Adrenal gland (tissue), 9 donors: ENCODE measurements at regions not wholly inside any gene's neighbourhood (a gene's known extent, or its start where the extent isn't known, plus 50 kb on each side); places are given as distances from the start of the nearest gene placed in this dataset.

Source experiments
- DNase-seq, 7 donors: peaks; one replicate each; pipeline ENCODE4 v3.0.0-alpha.2; 2019 to 2020
- H3K27ac ChIP-seq, 5 donors: fragments of 200-600 bp; sonication (generic) in 4 of 5; 1 replicate in 3 of 5; 2 replicates in 2 of 5; pipeline versions ENCODE4 v1.5.1 to v1.8.0; 2016 to 2020; ENCODE audit warnings: mild to moderate bottlenecking in 1 of 5
- H3K27me3 ChIP-seq: fragments of 200-600 bp; 2 replicates; pipeline ENCODE4 v1.8.0; 2021
- H3K36me3 ChIP-seq, 2 donors: fragments of 200-600 bp; replicated peaks in 1 of 2; 1 replicate in 1 of 2; 2 replicates in 1 of 2; pipeline versions ENCODE4 v1.5.1 to v1.8.0; 2018 to 2022
- H3K4me1 ChIP-seq, 2 donors: fragments of 200-600 bp; replicated peaks in 1 of 2; 1 replicate in 1 of 2; 2 replicates in 1 of 2; pipeline versions ENCODE4 v1.5.1 to v1.8.0; 2018 to 2021
- H3K4me3 ChIP-seq, 4 donors: fragments of 200-600 bp; sonication (generic) in 3 of 4; one replicate each; pipeline ENCODE4 v1.5.1; 2016 to 2018
- H3K9me3 ChIP-seq, 3 donors: fragments of 200-600 bp; sonication (generic) in 1 of 3; replicated peaks in 1 of 3; 1 replicate in 2 of 3; 2 replicates in 1 of 3; pipeline versions ENCODE4 v1.5.1 to v1.8.0; 2016 to 2021
- CTCF ChIP-seq, 6 experiments: fragments of 450-650 bp in 4 of 6; fragments of 200-600 bp in 2 of 6; sonication (generic) in 1 of 6; IDR thresholded peaks; 1 replicate in 5 of 6; 2 replicates in 1 of 6; pipeline versions ENCODE4 v1.5.1 to v1.8.0; 2016 to 2021; ENCODE audit warnings: antibody characterized with exemption in 6 of 6, mild to moderate bottlenecking in 2 of 6, moderate library complexity in 1 of 6
- POLR2A ChIP-seq, 2 donors: fragments of 450-650 bp; IDR thresholded peaks; one replicate each; pipeline ENCODE4 v1.6.1; 2017; ENCODE audit warnings: antibody characterized with exemption in 2 of 2, mild to moderate bottlenecking in 2 of 2, moderate library complexity in 1 of 2
- WGBS, 4 donors: extraction: QIAGEN DNeasy Blood & Tissue Kit in 2 of 4; methylation state at CpG; one replicate each; pipeline versions ENCODE4 v1.1.5 to v1.1.7; 2013 to 2017; 5-methylcytosine and 5-hydroxymethylcytosine counted together
- intact Hi-C, 2 donors: fragments of 100-400 bp; cut with DNase I; formaldehyde crosslinking; loops; one replicate each; pipeline versions ENCODE4 v1.14.1 to v1.15.0; 2022 to 2023
- donor health status: healthy with polysubstance abuse.
- donor health status: Bipolar disorder and iron deficiency.
- donor health status: DM: yes; HTN: yes; CAD: no.
- donor health status: DM: no; HTN: no; CAD: no.
- donor health status: DM: no; HTN: no; CAD: no.

- WGBS, 4 donors = 54 to 66% (median 60%) methylated on average over 3 of the region's 3 CpGs
- no peaks in the 10 kb centered on the region for H3K36me3 ChIP-seq
- intact Hi-C loops = no loop called here
- TF ChIP-seq POLR2A (IDR thresholded peaks at IDR 0.05) = no peak
- no peak for TF ChIP-seq CTCF (IDR thresholded peaks at IDR 0.05)
- no peak for DNase-seq
- H3K9me3 ChIP-seq = no peaks in the 10 kb centered on the region
- no peaks in the 10 kb centered on the region for H3K27me3 ChIP-seq
- H3K27ac ChIP-seq = no peak overlapping the region
- no peak overlapping the region for H3K4me3 ChIP-seq
- no peaks in the 10 kb centered on the region for H3K4me1 ChIP-seq
Measured at GRCh38 chr10:123943307-123943706, 51.7 kb upstream of the CPXM2 start.

GRCh38 chr10:123942114-123942861 lies 50.7 kb upstream of the CPXM2 start:
- TF ChIP-seq CTCF (IDR thresholded peaks at IDR 0.05) = no peak
- no peak for TF ChIP-seq POLR2A (IDR thresholded peaks at IDR 0.05)

More at GRCh38 chr10:123942114-123942861, 50.7 kb upstream of the CPXM2 start:
- intact Hi-C loops = no loop called here
- no peak overlapping the region for H3K4me3 ChIP-seq
- no peaks in the 10 kb centered on the region for H3K36me3 ChIP-seq
- 51 to 63% (median 62%) methylated on average over 11 of the region's 11 CpGs for WGBS, 4 donors
- DNase-seq = no peak
- no peak overlapping the region for H3K27ac ChIP-seq
- H3K9me3 ChIP-seq = no peaks in the 10 kb centered on the region
- no peaks in the 10 kb centered on the region for H3K27me3 ChIP-seq
- no peaks in the 10 kb centered on the region for H3K4me1 ChIP-seq
